ENCODE measurements at regions not wholly inside any gene's neighbourhood (a gene's known extent, or its start where the extent isn't known, plus 50 kb on each side); places are given as distances from the start of the nearest gene placed in this dataset.

DNA sequence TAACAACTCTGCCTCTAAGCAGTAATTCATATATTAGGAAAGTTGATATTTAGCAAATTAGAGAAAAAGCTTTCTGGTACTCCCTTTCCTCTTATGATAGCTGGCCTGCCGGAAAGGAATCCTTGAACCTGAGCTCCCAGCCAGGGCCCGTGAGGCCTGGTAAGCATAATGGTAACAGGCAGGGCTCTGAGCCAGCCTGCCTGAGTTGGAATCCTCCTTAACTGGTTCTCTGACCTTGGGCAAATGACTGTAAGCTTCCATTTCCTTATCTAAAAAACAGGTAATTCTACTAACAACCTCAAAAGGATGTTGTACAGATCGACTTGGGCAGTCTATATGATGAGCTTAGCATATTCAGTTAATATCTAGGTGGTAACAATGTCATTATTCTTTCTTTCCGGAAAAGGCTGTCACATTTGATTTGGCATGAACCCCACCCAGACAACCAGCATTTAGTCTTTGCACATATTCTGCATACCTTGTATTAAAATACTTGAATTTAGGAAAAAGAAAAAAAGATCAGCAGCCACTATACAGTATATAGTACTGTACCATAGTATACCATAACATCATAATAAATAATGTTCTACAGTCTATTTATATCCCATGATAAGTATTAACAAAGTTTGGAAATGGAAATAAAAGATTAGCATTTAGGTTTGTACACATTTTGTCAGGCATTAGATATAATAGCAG lies 55.7 kb upstream of the MAP3K1 start:
- TF ChIP-seq, protein P1, sequence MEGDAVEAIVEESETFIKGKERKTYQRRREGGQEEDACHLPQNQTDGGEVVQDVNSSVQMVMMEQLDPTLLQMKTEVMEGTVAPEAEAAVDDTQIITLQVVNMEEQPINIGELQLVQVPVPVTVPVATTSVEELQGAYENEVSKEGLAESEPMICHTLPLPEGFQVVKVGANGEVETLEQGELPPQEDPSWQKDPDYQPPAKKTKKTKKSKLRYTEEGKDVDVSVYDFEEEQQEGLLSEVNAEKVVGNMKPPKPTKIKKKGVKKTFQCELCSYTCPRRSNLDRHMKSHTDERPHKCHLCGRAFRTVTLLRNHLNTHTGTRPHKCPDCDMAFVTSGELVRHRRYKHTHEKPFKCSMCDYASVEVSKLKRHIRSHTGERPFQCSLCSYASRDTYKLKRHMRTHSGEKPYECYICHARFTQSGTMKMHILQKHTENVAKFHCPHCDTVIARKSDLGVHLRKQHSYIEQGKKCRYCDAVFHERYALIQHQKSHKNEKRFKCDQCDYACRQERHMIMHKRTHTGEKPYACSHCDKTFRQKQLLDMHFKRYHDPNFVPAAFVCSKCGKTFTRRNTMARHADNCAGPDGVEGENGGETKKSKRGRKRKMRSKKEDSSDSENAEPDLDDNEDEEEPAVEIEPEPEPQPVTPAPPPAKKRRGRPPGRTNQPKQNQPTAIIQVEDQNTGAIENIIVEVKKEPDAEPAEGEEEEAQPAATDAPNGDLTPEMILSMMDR (IDR thresholded peaks at IDR 0.05) = no peak
- no peak for TF ChIP-seq ZFX (IDR thresholded peaks at IDR 0.05; ENCODE audit: borderline replicate concordance)
